Adrenal gland (tissue), 9 donors: ENCODE measurements at regions not wholly inside any gene's neighbourhood (a gene's known extent, or its start where the extent isn't known, plus 50 kb on each side); places are given as distances from the start of the nearest gene placed in this dataset.

Source experiments
- DNase-seq, 7 donors: peaks; one replicate each; pipeline ENCODE4 v3.0.0-alpha.2; 2019 to 2020
- H3K27ac ChIP-seq, 5 donors: fragments of 200-600 bp; sonication (generic) in 4 of 5; 1 replicate in 3 of 5; 2 replicates in 2 of 5; pipeline versions ENCODE4 v1.5.1 to v1.8.0; 2016 to 2020; ENCODE audit warnings: mild to moderate bottlenecking in 1 of 5
- H3K27me3 ChIP-seq: fragments of 200-600 bp; 2 replicates; pipeline ENCODE4 v1.8.0; 2021
- H3K36me3 ChIP-seq, 2 donors: fragments of 200-600 bp; replicated peaks in 1 of 2; 1 replicate in 1 of 2; 2 replicates in 1 of 2; pipeline versions ENCODE4 v1.5.1 to v1.8.0; 2018 to 2022
- H3K4me1 ChIP-seq, 2 donors: fragments of 200-600 bp; replicated peaks in 1 of 2; 1 replicate in 1 of 2; 2 replicates in 1 of 2; pipeline versions ENCODE4 v1.5.1 to v1.8.0; 2018 to 2021
- H3K4me3 ChIP-seq, 4 donors: fragments of 200-600 bp; sonication (generic) in 3 of 4; one replicate each; pipeline ENCODE4 v1.5.1; 2016 to 2018
- H3K9me3 ChIP-seq, 3 donors: fragments of 200-600 bp; sonication (generic) in 1 of 3; replicated peaks in 1 of 3; 1 replicate in 2 of 3; 2 replicates in 1 of 3; pipeline versions ENCODE4 v1.5.1 to v1.8.0; 2016 to 2021
- POLR2A ChIP-seq, 2 donors: fragments of 450-650 bp; IDR thresholded peaks; one replicate each; pipeline ENCODE4 v1.6.1; 2017; ENCODE audit warnings: antibody characterized with exemption in 2 of 2, mild to moderate bottlenecking in 2 of 2, moderate library complexity in 1 of 2
- whole genome bisulfite sequencing, 4 donors: extraction: QIAGEN DNeasy Blood & Tissue Kit in 2 of 4; methylation state at CpG; one replicate each; pipeline versions ENCODE4 v1.1.5 to v1.1.7; 2013 to 2017; 5-methylcytosine and 5-hydroxymethylcytosine counted together
- intact Hi-C, 2 donors: fragments of 100-400 bp; cut with DNase I; formaldehyde crosslinking; loops; one replicate each; pipeline versions ENCODE4 v1.14.1 to v1.15.0; 2022 to 2023
- TF ChIP-seq, protein P1 (sequence below), 6 experiments: fragments of 450-650 bp in 4 of 6; fragments of 200-600 bp in 2 of 6; sonication (generic) in 1 of 6; IDR thresholded peaks; 1 replicate in 5 of 6; 2 replicates in 1 of 6; pipeline versions ENCODE4 v1.5.1 to v1.8.0; 2016 to 2021; ENCODE audit warnings: antibody characterized with exemption in 6 of 6, mild to moderate bottlenecking in 2 of 6, moderate library complexity in 1 of 6
- donor health status: healthy with polysubstance abuse.
- donor health status: Bipolar disorder and iron deficiency.
- donor health status: DM: yes; HTN: yes; CAD: no.
- donor health status: DM: no; HTN: no; CAD: no.
- donor health status: DM: no; HTN: no; CAD: no.

DNA sequence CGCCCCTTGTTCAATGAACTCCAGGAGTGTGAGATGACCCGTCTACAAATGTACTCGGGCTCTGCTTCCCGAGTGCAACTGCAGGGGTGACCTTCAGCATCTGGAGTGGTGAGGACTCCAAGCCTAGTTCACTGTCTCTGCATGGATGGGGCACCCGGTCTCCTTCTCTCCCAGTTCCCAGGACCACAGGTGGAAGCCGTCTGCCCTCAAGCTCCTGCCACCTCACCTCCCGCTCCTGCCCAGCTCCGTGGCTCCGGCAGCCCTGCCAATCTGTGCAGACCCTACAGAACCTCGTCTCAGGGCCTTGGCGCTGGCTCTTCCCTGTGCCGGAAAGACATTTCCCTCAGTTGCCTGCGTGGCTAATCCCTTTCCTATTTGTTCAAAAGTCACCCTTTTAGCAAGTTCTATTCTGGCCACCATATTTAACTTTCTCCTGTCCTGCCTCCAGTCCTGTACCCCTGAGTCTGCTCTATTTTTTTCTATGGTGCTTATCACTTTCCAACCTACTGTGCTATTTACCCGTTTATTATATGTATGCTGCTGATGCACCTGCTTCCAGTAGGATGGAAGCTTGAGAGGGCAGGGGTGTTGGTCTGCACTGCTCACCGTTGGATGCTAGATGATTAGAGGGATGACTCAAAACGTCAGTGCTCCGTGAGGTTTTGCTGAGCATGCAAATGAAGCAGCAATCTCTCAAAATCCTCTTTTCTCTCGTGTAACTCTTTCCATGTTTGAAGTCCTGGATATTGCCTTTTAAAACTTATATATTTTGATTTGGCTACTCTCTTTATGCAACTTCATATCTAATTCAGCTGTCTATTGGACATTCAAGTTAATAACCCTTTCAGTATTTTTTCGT, 641.4 kb downstream of the ACTR3B start:
- Histone ChIP-seq H3K4me1 (no peaks in the 10 kb centered on the region), H3K36me3 (no peaks in the 10 kb centered on the region), H3K4me3 (no peak overlapping the region), H3K27me3 (no peaks in the 10 kb centered on the region), H3K27ac (no peak overlapping the region), H3K9me3 (no peaks in the 10 kb centered on the region)
- TF ChIP-seq, protein P1, sequence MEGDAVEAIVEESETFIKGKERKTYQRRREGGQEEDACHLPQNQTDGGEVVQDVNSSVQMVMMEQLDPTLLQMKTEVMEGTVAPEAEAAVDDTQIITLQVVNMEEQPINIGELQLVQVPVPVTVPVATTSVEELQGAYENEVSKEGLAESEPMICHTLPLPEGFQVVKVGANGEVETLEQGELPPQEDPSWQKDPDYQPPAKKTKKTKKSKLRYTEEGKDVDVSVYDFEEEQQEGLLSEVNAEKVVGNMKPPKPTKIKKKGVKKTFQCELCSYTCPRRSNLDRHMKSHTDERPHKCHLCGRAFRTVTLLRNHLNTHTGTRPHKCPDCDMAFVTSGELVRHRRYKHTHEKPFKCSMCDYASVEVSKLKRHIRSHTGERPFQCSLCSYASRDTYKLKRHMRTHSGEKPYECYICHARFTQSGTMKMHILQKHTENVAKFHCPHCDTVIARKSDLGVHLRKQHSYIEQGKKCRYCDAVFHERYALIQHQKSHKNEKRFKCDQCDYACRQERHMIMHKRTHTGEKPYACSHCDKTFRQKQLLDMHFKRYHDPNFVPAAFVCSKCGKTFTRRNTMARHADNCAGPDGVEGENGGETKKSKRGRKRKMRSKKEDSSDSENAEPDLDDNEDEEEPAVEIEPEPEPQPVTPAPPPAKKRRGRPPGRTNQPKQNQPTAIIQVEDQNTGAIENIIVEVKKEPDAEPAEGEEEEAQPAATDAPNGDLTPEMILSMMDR (IDR thresholded peaks at IDR 0.05), result no peak
- no peak for TF ChIP-seq POLR2A (IDR thresholded peaks at IDR 0.05)
- no peak for DNase-seq
- intact Hi-C loops, result no loop called here
- 75 to 89% (median 80%) methylated on average over 19 of the region's 19 CpGs for WGBS, 4 donors

GRCh38 chr7:153401795-153402720, 642.5 kb downstream of the ACTR3B start:
- no peaks in the 10 kb centered on the region for H3K36me3 ChIP-seq
- WGBS, 4 donors, result 76 to 82% (median 80%) methylated on average over 9 of the region's 9 CpGs
- no peak for DNase-seq
- no peak overlapping the region for H3K27ac ChIP-seq
- no peak overlapping the region for H3K4me3 ChIP-seq
- no peaks in the 10 kb centered on the region for H3K27me3 ChIP-seq
- H3K9me3 ChIP-seq, result no peaks in the 10 kb centered on the region
- no peaks in the 10 kb centered on the region for H3K4me1 ChIP-seq
- TF ChIP-seq POLR2A (IDR thresholded peaks at IDR 0.05), result no peak
- TF ChIP-seq, protein P1 (IDR thresholded peaks at IDR 0.05), result no peak
- intact Hi-C loops, result no loop called here

DNA sequence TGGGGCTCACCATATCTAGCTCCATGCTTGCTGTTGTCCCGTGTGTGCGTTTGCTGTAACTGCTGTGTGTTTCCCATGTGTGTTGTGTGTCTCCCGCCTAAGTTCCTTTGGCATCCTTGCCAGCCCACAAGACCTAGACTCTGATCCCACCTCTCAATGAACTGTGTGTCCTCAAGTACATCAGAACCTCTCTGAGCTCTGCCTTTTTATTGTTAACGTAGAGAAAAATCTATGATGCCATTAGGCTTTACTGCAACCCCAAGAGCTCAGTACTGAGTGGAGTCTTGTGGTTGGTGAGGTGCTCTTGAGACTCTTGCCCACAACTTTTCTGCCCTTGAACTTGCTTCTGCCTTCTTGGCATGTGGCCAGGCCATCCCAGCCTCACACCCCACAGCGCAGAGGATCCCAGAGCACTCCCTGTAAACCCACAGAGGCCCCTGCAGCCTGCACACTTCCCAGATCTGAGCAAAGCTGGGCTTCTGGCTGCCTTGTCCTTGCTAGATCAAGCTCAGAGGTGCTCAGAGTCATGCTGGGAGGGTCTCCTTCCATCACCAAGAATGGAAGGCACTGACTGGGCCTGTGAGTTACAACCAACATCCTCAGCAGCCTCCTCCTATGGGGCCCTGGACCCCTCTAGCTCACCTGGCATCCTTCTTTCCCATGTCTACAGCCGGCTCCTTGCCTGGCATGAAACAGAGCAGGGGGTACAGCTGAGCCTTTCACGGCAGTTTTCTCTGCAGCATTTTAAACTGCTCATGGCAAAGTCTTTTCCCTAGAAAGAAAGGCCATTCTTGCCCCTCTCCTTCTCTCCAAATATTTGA, 643.4 kb downstream of the ACTR3B start:
- intact Hi-C loops, result no loop called here
- DNase-seq, result no peak
- WGBS, 4 donors, result 72 to 88% (median 86%) methylated on average over 7 of the region's 7 CpGs
- no peak overlapping the region for H3K4me3 ChIP-seq
- no peaks in the 10 kb centered on the region for H3K27me3 ChIP-seq
- no peaks in the 10 kb centered on the region for H3K36me3 ChIP-seq
- no peaks in the 10 kb centered on the region for H3K9me3 ChIP-seq
- TF ChIP-seq, protein P1 (IDR thresholded peaks at IDR 0.05), result no peak
- no peak for TF ChIP-seq POLR2A (IDR thresholded peaks at IDR 0.05)
- H3K4me1 ChIP-seq, result no peaks in the 10 kb centered on the region
- H3K27ac ChIP-seq, result no peak overlapping the region
